ENCODE measurements at regions not wholly inside any gene's neighbourhood (a gene's known extent, or its start where the extent isn't known, plus 50 kb on each side); places are given as distances from the start of the nearest gene placed in this dataset.

DNA sequence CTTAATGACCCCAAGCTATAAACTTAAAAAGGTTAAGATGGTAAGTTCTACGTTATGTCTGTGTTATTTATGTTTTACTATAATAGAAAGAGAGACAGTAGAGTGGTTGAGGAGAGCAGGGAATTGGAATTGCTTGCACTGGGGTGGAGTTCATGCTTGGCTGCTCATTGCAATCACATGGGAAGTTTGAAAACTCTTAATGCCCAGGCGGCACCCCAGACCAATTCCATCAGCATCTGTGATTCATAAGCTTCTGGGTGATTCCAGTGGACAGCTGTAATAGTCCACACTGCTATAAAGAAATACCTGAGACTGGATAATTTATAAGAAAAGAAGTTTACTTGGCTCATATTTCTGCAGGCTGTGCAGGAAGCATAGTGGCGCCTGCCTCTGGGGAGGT lies 323.9 kb upstream of the MSX2 start:
- no peak overlapping the region for H3K4me3 ChIP-seq (replicated peaks in 1 of 2; ENCODE audit: low read depth in 1 of 2, low read length in 2 of 2)
- no peak overlapping the region for H3K4me2 ChIP-seq (ENCODE audit: low read length)
- ChIA-PET CTCF (interaction anchor here (1.2 kb wide), 1 partner anchor 73 kb away, joined by 3 read pairs; no protein-coding TSS in a partner anchor), POLR2A (interaction anchor here (1.2 kb wide), 1 partner anchor 17 kb away, joined by 3 read pairs; no protein-coding TSS in a partner anchor), RAD21 (ENCODE audit: low non-redundant PET in 1 of 2, low total read pairs in 2 of 2, uncharacterized antibody in 2 of 2, unreplicated experiment in 2 of 2) (no interaction called here)
- intact Hi-C loops (cut with micrococcal nuclease): no loop called here
- H3K9me3 ChIP-seq (ENCODE audit: control insufficient read depth in 1 of 2, insufficient read depth in 1 of 2, low read depth in 1 of 2, low read length in 2 of 2): no peaks in the 10 kb centered on the region
- no peak overlapping the region for H2AFZ ChIP-seq (ENCODE audit: low read depth, low read length, poor library complexity, severe bottlenecking)
- no peaks in the 10 kb centered on the region for H3K4me1 ChIP-seq (ENCODE audit: control insufficient read depth in 1 of 2, insufficient read depth in 2 of 2, low read length in 2 of 2)
- H3K79me2 ChIP-seq (ENCODE audit: insufficient read depth, low read length): no peaks in the 10 kb centered on the region
- no peaks in the 10 kb centered on the region for H3K9me2 ChIP-seq (ENCODE audit: insufficient read depth)
- no TSS peak for BruUV-seq (replicated peaks)
- H3K9ac ChIP-seq (ENCODE audit: low read length): no peak overlapping the region
- no peak for DNase-seq (ENCODE audit: low read depth, low spot score)
- peaks cover 50% of the 10 kb centered on the region; the same call in 1 of the 2 replicates for H3K27me3 ChIP-seq (ENCODE audit: insufficient read depth, low read length)
- no peaks in the 10 kb centered on the region for H3K36me3 ChIP-seq (ENCODE audit: control insufficient read depth in 1 of 2, insufficient read depth in 2 of 2, low read length in 2 of 2)
- no peak overlapping the region for H3K27ac ChIP-seq (ENCODE audit: low read depth, low read length)
- no peak for ATAC-seq
- no peaks in the 10 kb centered on the region for H4K20me1 ChIP-seq (ENCODE audit: insufficient read depth)
- TF ChIP-seq SIN3A (IDR thresholded peaks at IDR 0.05; ENCODE audit: low read depth) (no peak), EZH2phosphoT487 (IDR thresholded peaks at IDR 0.05; ENCODE audit: borderline replicate concordance) (no peak), FOSL1 (IDR thresholded peaks at IDR 0.05; ENCODE audit: low read depth) (no peak), EGR1 (IDR thresholded peaks at IDR 0.05; ENCODE audit: low read depth) (no peak), POLR2AphosphoS5 (IDR thresholded peaks at IDR 0.05; ENCODE audit: low read depth, low read length) (no peak), JUND (IDR thresholded peaks at IDR 0.05) (no peak), TCF7L2 (IDR thresholded peaks at IDR 0.05; ENCODE audit: borderline replicate concordance, extremely low read depth, insufficient read depth, insufficient read length) (no peak), YY1 (IDR thresholded peaks at IDR 0.05; ENCODE audit: extremely low read depth, insufficient replicate concordance, low read depth, low read length) (no peak), ZNF274 (IDR thresholded peaks at IDR 0.05; ENCODE audit: low read depth, low read length) (no peak), RAD21 (IDR thresholded peaks at IDR 0.05; ENCODE audit: low read depth) (no peak), CBX3 (IDR thresholded peaks at IDR 0.05; ENCODE audit: low read depth) (no peak), ZFX (IDR thresholded peaks at IDR 0.05) (no peak), CEBPB (IDR thresholded peaks at IDR 0.05; ENCODE audit: low read depth) (no peak), POLR2A (IDR thresholded peaks at IDR 0.05; ENCODE audit: borderline replicate concordance, extremely low read depth, insufficient read depth, insufficient read length) (no peak), ELF1 (IDR thresholded peaks at IDR 0.05; ENCODE audit: borderline replicate concordance, low read depth) (no peak), SP1 (IDR thresholded peaks at IDR 0.05; ENCODE audit: low read depth) (no peak)
- TF ChIP-seq, protein P1, sequence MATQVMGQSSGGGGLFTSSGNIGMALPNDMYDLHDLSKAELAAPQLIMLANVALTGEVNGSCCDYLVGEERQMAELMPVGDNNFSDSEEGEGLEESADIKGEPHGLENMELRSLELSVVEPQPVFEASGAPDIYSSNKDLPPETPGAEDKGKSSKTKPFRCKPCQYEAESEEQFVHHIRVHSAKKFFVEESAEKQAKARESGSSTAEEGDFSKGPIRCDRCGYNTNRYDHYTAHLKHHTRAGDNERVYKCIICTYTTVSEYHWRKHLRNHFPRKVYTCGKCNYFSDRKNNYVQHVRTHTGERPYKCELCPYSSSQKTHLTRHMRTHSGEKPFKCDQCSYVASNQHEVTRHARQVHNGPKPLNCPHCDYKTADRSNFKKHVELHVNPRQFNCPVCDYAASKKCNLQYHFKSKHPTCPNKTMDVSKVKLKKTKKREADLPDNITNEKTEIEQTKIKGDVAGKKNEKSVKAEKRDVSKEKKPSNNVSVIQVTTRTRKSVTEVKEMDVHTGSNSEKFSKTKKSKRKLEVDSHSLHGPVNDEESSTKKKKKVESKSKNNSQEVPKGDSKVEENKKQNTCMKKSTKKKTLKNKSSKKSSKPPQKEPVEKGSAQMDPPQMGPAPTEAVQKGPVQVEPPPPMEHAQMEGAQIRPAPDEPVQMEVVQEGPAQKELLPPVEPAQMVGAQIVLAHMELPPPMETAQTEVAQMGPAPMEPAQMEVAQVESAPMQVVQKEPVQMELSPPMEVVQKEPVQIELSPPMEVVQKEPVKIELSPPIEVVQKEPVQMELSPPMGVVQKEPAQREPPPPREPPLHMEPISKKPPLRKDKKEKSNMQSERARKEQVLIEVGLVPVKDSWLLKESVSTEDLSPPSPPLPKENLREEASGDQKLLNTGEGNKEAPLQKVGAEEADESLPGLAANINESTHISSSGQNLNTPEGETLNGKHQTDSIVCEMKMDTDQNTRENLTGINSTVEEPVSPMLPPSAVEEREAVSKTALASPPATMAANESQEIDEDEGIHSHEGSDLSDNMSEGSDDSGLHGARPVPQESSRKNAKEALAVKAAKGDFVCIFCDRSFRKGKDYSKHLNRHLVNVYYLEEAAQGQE (IDR thresholded peaks at IDR 0.05; ENCODE audit: low read depth): no peak

Data from HCT116 (cell line).